HEK293 (cell line): ENCODE measurements at regions not wholly inside any gene's neighbourhood (a gene's known extent, or its start where the extent isn't known, plus 50 kb on each side); places are given as distances from the start of the nearest gene placed in this dataset.

ENCODE experiments used
- CTCF ChIA-PET: fragments of 350-600 bp; formaldehyde crosslinking; extraction: SDS; loops from one replicate; lab custom pipeline; 2021; ENCODE audit warnings: antibody characterized with exemption; lab: Yijun Ruan, JAX
- POLR2A ChIA-PET: fragments of 300-600 bp; formaldehyde crosslinking; extraction: SDS; loops from one replicate; lab custom pipeline; 2020; ENCODE audit warnings: antibody characterized with exemption, inconsistent platforms; lab: Yijun Ruan, JAX
- H3K27ac ChIP-seq: fragments of 200-500 bp; sonication (Bioruptor generic); 2 replicates; pipeline ENCODE4 v1.5.1; 2014; ENCODE audit warnings: low read depth, low read length, control low read depth, inconsistent platforms; ENCODE audit errors: extremely low read depth
- H3K36me3 ChIP-seq, 2 experiments: fragments of 200-500 bp in 1 of 2; sonication (Bioruptor generic) in 1 of 2; 1 replicate in 1 of 2; 2 replicates in 1 of 2; pipeline ENCODE4 v1.5.1; 2014 to 2017; ENCODE audit warnings: inconsistent platforms in 2 of 2, low read length in 2 of 2; ENCODE audit not compliant: control insufficient read depth in 2 of 2, insufficient read depth in 1 of 2
- H3K4me1 ChIP-seq: fragments of 200-500 bp; sonication (Bioruptor generic); 2 replicates; pipeline ENCODE4 v1.5.1; 2014; ENCODE audit warnings: mild to moderate bottlenecking, low read length, inconsistent platforms; ENCODE audit not compliant: control insufficient read depth, insufficient read depth
- H3K4me3 ChIP-seq: 2 replicates; pipeline ENCODE4 v1.5.1; 2011; ENCODE audit warnings: low read depth, mild to moderate bottlenecking, control low read depth, low read length, moderate library complexity
- H3K9me3 ChIP-seq: fragments of 200-500 bp; sonication (Bioruptor generic); 2 replicates; pipeline ENCODE4 v1.5.1; 2014; ENCODE audit warnings: low read depth, low read length, inconsistent platforms; ENCODE audit not compliant: control insufficient read depth, insufficient read depth
- GLI2 ChIP-seq: fragments of 450-650 bp; formaldehyde crosslinking; IDR thresholded peaks from 2 replicates; pipeline ENCODE4; 2017; ENCODE audit warnings: missing biosample characterization, missing genetic modification characterization, low read depth, borderline replicate concordance
- GLIS1 ChIP-seq: fragments of 450-650 bp; formaldehyde crosslinking; IDR thresholded peaks from 2 replicates; pipeline ENCODE4 v1.5.1; 2016; ENCODE audit warnings: missing biosample characterization, missing genetic modification characterization
- HOXC10 ChIP-seq: sonication (generic); formaldehyde crosslinking; IDR thresholded peaks from 2 replicates; pipeline ENCODE4 v1.8.1; 2023; ENCODE audit warnings: mild to moderate bottlenecking, missing genetic modification reagents
- HOXD13 ChIP-seq: sonication (generic); formaldehyde crosslinking; IDR thresholded peaks from 2 replicates; pipeline ENCODE4 v1.8.0; 2022; ENCODE audit warnings: missing genetic modification reagents, borderline replicate concordance
- KLF9 ChIP-seq: fragments of 450-650 bp; formaldehyde crosslinking; IDR thresholded peaks from 2 replicates; pipeline ENCODE4 v1.5.1; 2016; ENCODE audit warnings: missing biosample characterization, missing genetic modification characterization, low read depth
- MZF1 ChIP-seq: fragments of 450-650 bp; formaldehyde crosslinking; IDR thresholded peaks from 2 replicates; pipeline ENCODE4 v1.5.1; 2017; ENCODE audit warnings: missing biosample characterization, missing genetic modification characterization, borderline replicate concordance
- PRDM1 ChIP-seq: fragments of 450-650 bp; formaldehyde crosslinking; IDR thresholded peaks from 2 replicates; pipeline ENCODE4; 2016; ENCODE audit warnings: missing biosample characterization, missing genetic modification characterization
- SP3 ChIP-seq: fragments of 450-650 bp; formaldehyde crosslinking; IDR thresholded peaks from 2 replicates; pipeline ENCODE4 v1.5.1; 2016; ENCODE audit warnings: missing biosample characterization, missing genetic modification characterization
- ZBTB8A ChIP-seq: fragments of 450-650 bp; formaldehyde crosslinking; IDR thresholded peaks from 2 replicates; pipeline ENCODE4 v1.5.1; 2016; ENCODE audit warnings: missing biosample characterization, missing genetic modification characterization
- ZIC2 ChIP-seq: fragments of 450-650 bp; formaldehyde crosslinking; IDR thresholded peaks from 2 replicates; pipeline ENCODE4 v1.5.1; 2016; ENCODE audit warnings: missing biosample characterization, missing genetic modification characterization
- ZNF155 ChIP-seq: fragments of 450-650 bp; formaldehyde crosslinking; IDR thresholded peaks from 2 replicates; pipeline ENCODE4 v1.5.1; 2016; ENCODE audit warnings: missing biosample characterization, missing genetic modification characterization
- ZNF175 ChIP-seq: fragments of 450-650 bp; formaldehyde crosslinking; IDR thresholded peaks from 2 replicates; pipeline ENCODE4 v1.5.1; 2016; ENCODE audit warnings: missing biosample characterization, missing genetic modification characterization
- ZNF202 ChIP-seq: fragments of 450-650 bp; formaldehyde crosslinking; IDR thresholded peaks from 2 replicates; pipeline ENCODE4 v1.5.1; 2016; ENCODE audit warnings: missing biosample characterization, missing genetic modification characterization, borderline replicate concordance
- ZNF23 ChIP-seq: fragments of 450-650 bp; formaldehyde crosslinking; IDR thresholded peaks from 2 replicates; pipeline ENCODE4 v1.5.1; 2016; ENCODE audit warnings: missing biosample characterization, missing genetic modification characterization, borderline replicate concordance
- ZNF335 ChIP-seq: fragments of 450-650 bp; formaldehyde crosslinking; conservative IDR thresholded peaks from 2 replicates; pipeline ENCODE4 v1.5.1; 2016; ENCODE audit warnings: missing biosample characterization, missing genetic modification characterization
- ZNF394 ChIP-seq: fragments of 450-650 bp; formaldehyde crosslinking; IDR thresholded peaks from 2 replicates; pipeline ENCODE4 v1.5.1; 2016; ENCODE audit warnings: missing biosample characterization, missing genetic modification characterization, mild to moderate bottlenecking, moderate library complexity, borderline replicate concordance
- ZNF423 ChIP-seq: fragments of 450-650 bp; formaldehyde crosslinking; IDR thresholded peaks from 2 replicates; pipeline ENCODE4 v1.5.1; 2016; ENCODE audit warnings: missing biosample characterization, missing genetic modification characterization
- ZNF521 ChIP-seq: fragments of 450-650 bp; formaldehyde crosslinking; IDR thresholded peaks from 2 replicates; pipeline ENCODE4 v1.5.1; 2017; ENCODE audit warnings: missing biosample characterization, mild to moderate bottlenecking, missing genetic modification characterization
- ZNF624 ChIP-seq: fragments of 450-650 bp; formaldehyde crosslinking; IDR thresholded peaks from 2 replicates; pipeline ENCODE4 v1.5.1; 2017; ENCODE audit warnings: missing biosample characterization, missing genetic modification characterization
- ZNF785 ChIP-seq: fragments of 450-650 bp; formaldehyde crosslinking; IDR thresholded peaks from 2 replicates; pipeline ENCODE4 v1.5.1; 2016; ENCODE audit warnings: missing biosample characterization, missing genetic modification characterization
- TF ChIP-seq, protein P1 (sequence below): IDR thresholded peaks from 2 replicates; pipeline ENCODE4 v1.6.1; 2011; ENCODE audit warnings: mild to moderate bottlenecking, low read depth, low read length, borderline replicate concordance
- TF ChIP-seq, protein P2 (sequence below): fragments of 450-650 bp; formaldehyde crosslinking; IDR thresholded peaks from 2 replicates; pipeline ENCODE4 v1.5.1; 2016; ENCODE audit warnings: missing biosample characterization, missing genetic modification characterization
- TF ChIP-seq, protein P3 (sequence below): fragments of 450-650 bp; formaldehyde crosslinking; IDR thresholded peaks from 2 replicates; pipeline ENCODE4 v1.5.1; 2017; ENCODE audit warnings: missing biosample characterization, missing genetic modification characterization
- TF ChIP-seq, protein P4 (sequence below): fragments of 450-650 bp; formaldehyde crosslinking; IDR thresholded peaks from 2 replicates; pipeline ENCODE4 v1.5.1; 2016; ENCODE audit warnings: missing biosample characterization, missing genetic modification characterization

DNA sequence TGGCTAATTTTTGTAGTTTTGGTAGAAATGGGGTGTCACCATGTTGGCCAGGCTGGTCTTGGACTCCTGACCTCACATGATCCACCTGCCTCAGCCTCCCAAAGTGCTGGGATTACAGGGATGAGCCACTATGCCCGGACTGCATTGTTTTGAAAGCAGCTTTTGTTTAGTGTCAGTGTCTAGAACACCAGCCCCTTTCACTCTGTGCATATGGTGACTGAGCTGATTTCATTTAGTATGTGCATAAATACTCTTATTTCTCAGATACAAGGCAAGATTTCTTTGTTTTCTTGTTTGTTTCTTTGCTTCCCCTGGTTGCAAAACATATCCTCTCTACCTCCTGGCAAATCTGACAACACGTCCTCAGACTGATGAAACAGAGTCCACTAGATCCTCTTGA, 152.8 kb upstream of the CHD6 start:
- TF ChIP-seq GLIS1: no peak
- no peak for TF ChIP-seq GLI2 (tag by site-specific recombination)
- TF ChIP-seq, protein P1, sequence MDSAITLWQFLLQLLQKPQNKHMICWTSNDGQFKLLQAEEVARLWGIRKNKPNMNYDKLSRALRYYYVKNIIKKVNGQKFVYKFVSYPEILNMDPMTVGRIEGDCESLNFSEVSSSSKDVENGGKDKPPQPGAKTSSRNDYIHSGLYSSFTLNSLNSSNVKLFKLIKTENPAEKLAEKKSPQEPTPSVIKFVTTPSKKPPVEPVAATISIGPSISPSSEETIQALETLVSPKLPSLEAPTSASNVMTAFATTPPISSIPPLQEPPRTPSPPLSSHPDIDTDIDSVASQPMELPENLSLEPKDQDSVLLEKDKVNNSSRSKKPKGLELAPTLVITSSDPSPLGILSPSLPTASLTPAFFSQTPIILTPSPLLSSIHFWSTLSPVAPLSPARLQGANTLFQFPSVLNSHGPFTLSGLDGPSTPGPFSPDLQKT: no peak
- TF ChIP-seq SP3: no peak
- no peak for TF ChIP-seq ZNF624
- no peak for TF ChIP-seq PRDM1 (tag by site-specific recombination)
- Histone ChIP-seq H3K36me3 (no peaks in the 10 kb centered on the region), H3K27ac (no peak overlapping the region), H3K4me3 (no peak overlapping the region), H3K4me1 (no peaks in the 10 kb centered on the region), H3K9me3 (no peaks in the 10 kb centered on the region)
- ChIA-PET POLR2A (no interaction called here), CTCF (interaction anchor here (1.0 kb wide), 1 partner anchor 37 kb away, joined by 5 read pairs; no protein-coding TSS in a partner anchor)

DNA sequence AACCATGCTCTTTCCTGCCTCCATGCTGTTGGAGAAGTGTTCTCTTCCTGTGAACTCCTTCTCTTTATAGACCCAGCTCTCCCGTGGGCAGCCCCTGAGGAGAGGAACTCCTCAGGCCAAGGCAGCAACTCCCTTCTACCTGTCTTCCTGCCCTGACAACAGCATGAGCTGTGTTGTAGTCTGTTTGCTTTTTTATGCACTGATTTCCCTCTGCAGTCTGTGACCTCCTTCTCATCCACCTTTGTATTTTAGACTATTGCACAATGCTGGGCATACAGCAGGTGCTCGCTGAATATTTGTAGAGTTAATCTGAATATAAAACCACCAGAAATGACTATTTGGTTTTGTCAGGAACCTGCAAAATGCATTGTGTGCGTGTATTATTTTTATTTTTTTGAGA, 152.2 kb upstream of the CHD6 start:
- H3K9me3 ChIP-seq: no peaks in the 10 kb centered on the region
- no peaks in the 10 kb centered on the region for H3K4me1 ChIP-seq
- no peak overlapping the region for H3K27ac ChIP-seq
- TF ChIP-seq ZNF23 (tag by site-specific recombination) (no peak), ZNF394 (tag by site-specific recombination) (no peak), ZNF155 (no peak), MZF1 (no peak), ZNF202 (tag by site-specific recombination) (no peak), ZBTB8A (tag by site-specific recombination) (no peak), HOXC10 (no peak), KLF9 (tag by site-specific recombination) (no peak), ZNF785 (tag by site-specific recombination) (no peak), ZIC2 (tag by site-specific recombination) (no peak), ZNF335 (tag by site-specific recombination) (no peak), ZNF521 (no peak), HOXD13 (CRISPR knock-in tag) (no peak), ZNF175 (tag by site-specific recombination) (no peak), ZNF423 (no peak)
- TF ChIP-seq, protein P2, sequence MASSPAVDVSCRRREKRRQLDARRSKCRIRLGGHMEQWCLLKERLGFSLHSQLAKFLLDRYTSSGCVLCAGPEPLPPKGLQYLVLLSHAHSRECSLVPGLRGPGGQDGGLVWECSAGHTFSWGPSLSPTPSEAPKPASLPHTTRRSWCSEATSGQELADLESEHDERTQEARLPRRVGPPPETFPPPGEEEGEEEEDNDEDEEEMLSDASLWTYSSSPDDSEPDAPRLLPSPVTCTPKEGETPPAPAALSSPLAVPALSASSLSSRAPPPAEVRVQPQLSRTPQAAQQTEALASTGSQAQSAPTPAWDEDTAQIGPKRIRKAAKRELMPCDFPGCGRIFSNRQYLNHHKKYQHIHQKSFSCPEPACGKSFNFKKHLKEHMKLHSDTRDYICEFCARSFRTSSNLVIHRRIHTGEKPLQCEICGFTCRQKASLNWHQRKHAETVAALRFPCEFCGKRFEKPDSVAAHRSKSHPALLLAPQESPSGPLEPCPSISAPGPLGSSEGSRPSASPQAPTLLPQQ: no peak
- TF ChIP-seq, protein P1: no peak
- TF ChIP-seq, protein P3, sequence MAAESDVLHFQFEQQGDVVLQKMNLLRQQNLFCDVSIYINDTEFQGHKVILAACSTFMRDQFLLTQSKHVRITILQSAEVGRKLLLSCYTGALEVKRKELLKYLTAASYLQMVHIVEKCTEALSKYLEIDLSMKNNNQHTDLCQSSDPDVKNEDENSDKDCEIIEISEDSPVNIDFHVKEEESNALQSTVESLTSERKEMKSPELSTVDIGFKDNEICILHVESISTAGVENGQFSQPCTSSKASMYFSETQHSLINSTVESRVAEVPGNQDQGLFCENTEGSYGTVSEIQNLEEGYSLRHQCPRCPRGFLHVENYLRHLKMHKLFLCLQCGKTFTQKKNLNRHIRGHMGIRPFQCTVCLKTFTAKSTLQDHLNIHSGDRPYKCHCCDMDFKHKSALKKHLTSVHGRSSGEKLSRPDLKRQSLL (tag by site-specific recombination): no peak
- TF ChIP-seq, protein P4, sequence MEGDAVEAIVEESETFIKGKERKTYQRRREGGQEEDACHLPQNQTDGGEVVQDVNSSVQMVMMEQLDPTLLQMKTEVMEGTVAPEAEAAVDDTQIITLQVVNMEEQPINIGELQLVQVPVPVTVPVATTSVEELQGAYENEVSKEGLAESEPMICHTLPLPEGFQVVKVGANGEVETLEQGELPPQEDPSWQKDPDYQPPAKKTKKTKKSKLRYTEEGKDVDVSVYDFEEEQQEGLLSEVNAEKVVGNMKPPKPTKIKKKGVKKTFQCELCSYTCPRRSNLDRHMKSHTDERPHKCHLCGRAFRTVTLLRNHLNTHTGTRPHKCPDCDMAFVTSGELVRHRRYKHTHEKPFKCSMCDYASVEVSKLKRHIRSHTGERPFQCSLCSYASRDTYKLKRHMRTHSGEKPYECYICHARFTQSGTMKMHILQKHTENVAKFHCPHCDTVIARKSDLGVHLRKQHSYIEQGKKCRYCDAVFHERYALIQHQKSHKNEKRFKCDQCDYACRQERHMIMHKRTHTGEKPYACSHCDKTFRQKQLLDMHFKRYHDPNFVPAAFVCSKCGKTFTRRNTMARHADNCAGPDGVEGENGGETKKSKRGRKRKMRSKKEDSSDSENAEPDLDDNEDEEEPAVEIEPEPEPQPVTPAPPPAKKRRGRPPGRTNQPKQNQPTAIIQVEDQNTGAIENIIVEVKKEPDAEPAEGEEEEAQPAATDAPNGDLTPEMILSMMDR: no peak
- POLR2A ChIA-PET: no interaction called here
- no peak overlapping the region for H3K4me3 ChIP-seq
- no peaks in the 10 kb centered on the region for H3K36me3 ChIP-seq
- CTCF ChIA-PET: interaction anchor here (1.0 kb wide), 1 partner anchor 36 kb away, joined by 5 read pairs; no protein-coding TSS in a partner anchor
